ENCODE measurements at regions not wholly inside any gene's neighbourhood (a gene's known extent, or its start where the extent isn't known, plus 50 kb on each side); places are given as distances from the start of the nearest gene placed in this dataset.

- H3K4me3 ChIP-seq (ENCODE audit: low read depth, low read length): no peak overlapping the region
- TF ChIP-seq CTCF (IDR thresholded peaks at IDR 0.05; ENCODE audit: insufficient read depth, low read depth, low read length, missing control alignments): no peak
- no peak for DNase-seq (ENCODE audit: low read depth)
Measured at GRCh38 chr16:14002416-14002990, 68.6 kb upstream of the MRTFB start.

- TF ChIP-seq CTCF (IDR thresholded peaks at IDR 0.05; ENCODE audit: insufficient read depth, low read depth, low read length, missing control alignments): no peak
- no peak overlapping the region for H3K4me3 ChIP-seq (ENCODE audit: low read depth, low read length)
- no peak for DNase-seq (ENCODE audit: low read depth)
Measured at GRCh38 chr16:14003074-14003570, 68.0 kb upstream of the MRTFB start.

- TF ChIP-seq CTCF (IDR thresholded peaks at IDR 0.05; ENCODE audit: insufficient read depth, low read depth, low read length, missing control alignments): no peak
- no peak overlapping the region for H3K4me3 ChIP-seq (ENCODE audit: low read depth, low read length)
- no peak for DNase-seq (ENCODE audit: low read depth)
Measured at GRCh38 chr16:14004031-14004728, 66.9 kb upstream of the MRTFB start.

- no peak for TF ChIP-seq CTCF (IDR thresholded peaks at IDR 0.05; ENCODE audit: insufficient read depth, low read depth, low read length, missing control alignments)
- no peak for DNase-seq (ENCODE audit: low read depth)
- no peak overlapping the region for H3K4me3 ChIP-seq (ENCODE audit: low read depth, low read length)
Measured at GRCh38 chr16:14004729-14005315, 66.3 kb upstream of the MRTFB start.

- no peak for DNase-seq (ENCODE audit: low read depth)
- H3K4me3 ChIP-seq (ENCODE audit: low read depth, low read length): no peak overlapping the region
- TF ChIP-seq CTCF (IDR thresholded peaks at IDR 0.05; ENCODE audit: insufficient read depth, low read depth, low read length, missing control alignments): no peak
Measured at GRCh38 chr16:14005335-14005734, 65.8 kb upstream of the MRTFB start.

GRCh38 chr16:14007450-14007849 is 63.7 kb upstream of the MRTFB start:
- no peak overlapping the region for H3K4me3 ChIP-seq (ENCODE audit: low read depth, low read length)
- no peak for TF ChIP-seq CTCF (IDR thresholded peaks at IDR 0.05; ENCODE audit: insufficient read depth, low read depth, low read length, missing control alignments)
- DNase-seq (ENCODE audit: low read depth): peak; percentile 54

Measured in GM12865 (cell line).